Skin of body (tissue), 1 donor: ENCODE measurements at regions not wholly inside any gene's neighbourhood (a gene's known extent, or its start where the extent isn't known, plus 50 kb on each side); places are given as distances from the start of the nearest gene placed in this dataset.

Experiments
- DNase-seq: peaks from one replicate; lab custom pipeline; 2025; lab: John Stamatoyannopoulos, UW

DNA sequence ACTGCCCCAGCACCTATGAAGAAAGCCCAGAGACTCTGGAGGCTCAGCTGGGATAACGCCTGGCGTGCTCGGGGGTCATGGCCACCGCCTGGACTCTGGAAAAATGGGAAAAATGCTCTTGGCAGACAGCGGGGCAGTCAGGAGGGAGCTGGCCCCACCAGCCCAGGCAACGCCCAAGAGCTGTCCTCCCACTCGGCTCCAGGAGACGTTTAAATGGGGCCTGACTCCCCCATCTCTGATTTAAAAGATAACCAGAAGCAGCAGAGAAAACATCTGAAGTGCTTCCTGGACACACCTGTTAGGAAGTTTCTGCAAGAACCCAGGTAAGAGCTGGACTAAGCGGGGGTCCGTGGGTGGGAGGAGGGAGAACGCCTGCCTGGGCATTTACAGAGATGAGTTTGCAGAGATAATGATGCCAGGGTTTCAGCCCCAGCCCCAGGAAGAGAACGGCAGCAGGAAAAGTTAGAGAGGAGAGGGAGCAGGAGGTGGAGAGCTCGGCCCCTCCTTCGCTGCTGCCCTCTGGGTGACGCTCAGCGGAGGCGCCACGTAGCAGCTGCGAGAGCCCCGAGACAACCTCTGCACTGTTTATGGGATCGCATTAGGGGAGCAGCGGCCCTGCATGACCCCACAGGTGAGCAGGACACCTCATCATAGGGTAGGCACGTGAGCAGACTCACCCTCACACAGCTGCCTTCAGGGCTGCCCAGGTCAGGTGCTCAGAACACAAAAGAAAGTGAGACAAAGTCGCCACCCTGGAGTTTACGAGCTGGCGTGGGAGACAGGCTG is 83.5 kb upstream of the INSIG1 start:
- no peak for DNase-seq

GRCh38 chr7:155215576-155216325 is 81.9 kb upstream of the INSIG1 start:
- DNase-seq, result no peak

DNA sequence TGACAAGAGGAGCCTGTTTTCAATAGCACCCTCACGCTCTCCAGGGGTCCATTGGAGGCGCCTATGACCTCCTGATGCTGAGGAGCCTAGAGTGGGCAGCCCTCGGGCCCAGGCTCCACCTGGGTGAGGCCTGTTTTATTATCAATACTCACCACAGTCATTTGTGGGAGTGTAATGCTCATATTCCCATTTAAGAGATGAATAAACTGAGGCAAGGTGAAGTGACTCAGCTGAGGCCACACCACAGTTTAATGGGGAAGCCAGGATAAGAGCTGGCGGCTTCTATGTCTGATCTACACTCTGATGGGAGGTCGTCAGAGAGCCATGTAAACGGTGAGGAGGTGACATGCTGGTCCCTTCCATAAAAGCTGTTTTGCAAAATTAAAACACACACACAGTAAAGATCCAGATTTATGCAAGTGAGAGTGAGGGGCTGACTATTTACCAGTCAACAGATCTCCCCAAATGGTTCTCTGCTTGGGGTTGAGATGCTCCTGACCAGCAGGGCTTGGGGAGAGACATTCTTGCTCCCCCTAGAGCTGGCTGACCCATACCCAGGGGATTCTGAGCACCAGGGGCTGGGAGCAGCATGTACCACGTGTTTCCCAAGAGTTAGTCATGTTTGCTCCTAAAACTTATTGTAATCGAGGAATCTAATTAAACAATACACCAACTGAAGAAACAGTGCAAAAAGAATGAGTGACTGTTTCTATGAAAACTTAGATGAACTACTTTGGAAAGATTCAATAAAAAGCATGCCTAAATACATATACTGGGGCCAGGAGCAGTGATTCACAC is 81.0 kb upstream of the INSIG1 start:
- DNase-seq, result no peak

- DNase-seq, result no peak
These were observed 80.0 kb upstream of the INSIG1 start for GRCh38 chr7:155217634-155218033.

DNA sequence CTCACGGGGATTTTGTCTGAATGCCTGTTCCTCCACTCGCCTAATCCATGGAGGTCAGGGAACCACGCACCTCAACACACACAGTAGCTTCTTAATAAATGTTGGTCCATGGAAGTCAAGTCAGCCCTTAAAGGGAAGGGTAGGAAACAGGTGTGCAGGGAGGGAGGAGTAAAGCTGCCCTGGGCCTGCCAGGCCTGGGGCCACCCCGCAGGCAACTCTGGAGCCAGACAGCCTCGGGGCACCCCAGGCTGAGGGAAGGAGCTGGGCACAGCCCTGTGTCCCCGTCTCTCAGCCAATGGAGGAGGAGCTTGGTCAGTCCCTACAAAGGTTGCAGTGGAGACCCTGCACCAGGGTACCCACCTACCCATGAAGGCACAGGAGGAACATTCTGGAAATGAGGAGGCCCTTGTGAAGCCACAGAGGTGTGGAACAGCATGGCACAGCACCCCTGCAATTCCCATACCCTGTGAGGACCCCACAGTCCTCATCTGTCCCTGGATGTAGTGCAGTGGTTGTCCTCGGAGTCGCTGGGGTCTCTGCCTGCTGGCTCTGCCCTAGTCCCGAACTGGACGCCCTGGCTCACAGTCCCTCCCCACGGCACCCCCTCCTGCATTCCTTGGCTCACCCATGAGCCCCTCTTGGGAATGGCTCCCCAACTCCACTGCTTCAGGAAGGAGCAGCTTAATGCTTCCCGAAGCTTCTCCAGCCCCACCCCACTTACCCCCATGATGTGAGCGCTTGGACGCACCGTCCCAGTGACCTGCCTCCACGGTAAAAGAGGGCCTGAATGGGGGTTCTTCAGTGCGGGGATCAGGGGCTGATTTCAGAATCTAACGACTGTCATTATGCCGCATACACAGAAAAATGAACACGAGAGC is 79.2 kb upstream of the INSIG1 start:
- DNase-seq, result no peak

GRCh38 chr7:155219154-155219531 is 78.5 kb upstream of the INSIG1 start:
- no peak for DNase-seq

DNA sequence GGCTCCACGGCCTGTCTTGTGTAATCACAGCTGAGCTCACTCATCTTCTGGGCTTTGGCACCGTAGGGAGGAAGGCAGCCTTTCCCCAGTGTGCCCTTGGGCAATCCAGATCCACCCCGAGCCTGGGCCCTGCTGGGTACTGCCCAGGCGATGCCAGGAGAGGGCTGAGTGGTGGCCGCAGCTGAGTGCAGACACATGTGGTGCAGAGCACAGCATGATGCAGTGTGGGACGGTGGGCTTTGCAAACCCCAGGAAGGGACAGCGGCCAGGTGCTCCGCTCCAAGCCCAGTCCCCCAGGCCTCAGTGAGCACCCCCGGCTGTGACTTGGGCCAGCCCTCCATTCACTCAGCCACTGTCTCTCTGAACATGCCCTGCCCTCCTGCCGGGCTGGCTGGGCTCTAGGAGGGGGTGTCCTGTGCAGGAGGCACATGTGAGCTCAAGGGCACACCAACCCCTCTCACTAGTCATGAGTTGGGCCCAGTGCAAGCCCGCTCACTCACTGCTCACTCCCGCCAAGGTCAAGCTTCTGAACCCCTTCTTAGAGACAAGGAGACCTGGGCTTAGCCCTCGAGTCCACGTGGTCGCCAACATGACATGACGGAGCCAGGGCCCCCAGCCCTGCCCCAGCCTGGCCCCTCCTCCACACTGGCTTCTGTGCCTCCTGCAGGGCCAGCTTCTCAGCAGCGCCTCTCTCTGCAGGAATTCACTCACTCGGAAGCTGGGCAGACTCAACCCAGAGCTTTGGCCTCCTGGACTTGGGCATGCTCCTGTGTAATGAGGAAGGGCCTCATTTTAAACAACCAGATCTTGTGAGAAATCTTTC is 77.5 kb upstream of the INSIG1 start:
- DNase-seq, result no peak

DNA sequence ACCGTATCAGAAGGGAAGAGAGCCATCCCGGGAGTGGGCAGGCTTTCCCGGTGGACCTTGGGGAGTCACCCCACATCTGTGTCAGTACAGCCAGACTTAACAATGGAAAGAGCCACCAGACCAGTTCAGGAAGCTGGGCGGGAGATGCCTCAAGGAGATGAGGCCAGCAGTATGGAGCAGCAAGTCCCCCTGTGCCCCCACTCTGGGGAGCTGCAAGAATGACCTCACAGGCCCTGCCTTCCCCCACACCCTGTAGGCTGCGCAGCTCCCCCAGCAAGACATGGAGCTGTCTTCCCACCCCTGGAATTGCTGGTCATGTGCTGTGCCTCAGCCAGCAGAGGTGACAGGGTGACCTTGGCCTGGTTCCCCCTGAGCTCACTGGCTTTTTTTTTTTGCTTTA is 76.8 kb upstream of the INSIG1 start:
- no peak for DNase-seq

- no peak for DNase-seq
These were observed 76.1 kb upstream of the INSIG1 start for GRCh38 chr7:155221547-155221946.

DNA sequence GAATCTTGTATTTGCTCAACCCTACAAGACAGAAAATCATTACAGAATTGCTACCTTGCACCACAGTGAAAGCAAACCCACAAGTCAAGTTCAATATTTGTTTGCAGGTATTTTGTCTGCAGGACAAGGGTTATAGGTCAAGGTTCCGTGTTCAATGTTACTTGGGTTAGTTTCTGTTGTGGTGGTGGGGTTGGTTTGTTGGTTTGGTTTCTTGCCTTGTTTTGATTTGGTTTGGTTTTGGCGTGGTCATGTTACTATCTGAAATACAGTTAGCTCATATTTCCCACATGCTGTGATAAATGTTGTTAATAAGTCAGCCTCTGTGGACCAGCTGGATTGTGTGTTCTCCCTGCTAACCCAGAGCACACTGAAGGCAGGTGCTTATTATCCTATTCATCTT is 75.6 kb upstream of the INSIG1 start:
- DNase-seq, result no peak

DNA sequence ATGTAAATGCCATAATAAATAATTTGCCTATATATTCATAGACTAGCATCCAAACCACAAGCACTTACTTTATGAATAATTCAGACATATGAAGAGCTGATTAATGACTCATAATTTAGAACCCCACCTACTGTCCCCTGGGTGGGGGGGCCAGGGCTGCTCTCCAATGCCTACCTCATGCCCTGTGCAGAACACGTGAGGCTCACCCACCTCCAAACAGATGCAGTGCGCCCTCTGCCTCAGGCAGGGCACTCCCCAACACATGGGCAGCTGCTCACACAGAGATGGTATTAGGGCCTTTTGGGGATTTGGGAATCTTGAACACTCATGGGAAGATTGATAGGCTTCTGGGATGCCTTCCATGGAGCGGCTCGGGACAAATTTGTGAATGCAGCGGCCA is 75.1 kb upstream of the INSIG1 start:
- no peak for DNase-seq

- DNase-seq, result no peak
These were observed 74.7 kb upstream of the INSIG1 start for GRCh38 chr7:155223021-155223420.

GRCh38 chr7:155223503-155223902 is 74.2 kb upstream of the INSIG1 start:
- no peak for DNase-seq

GRCh38 chr7:155224116-155224811 is 73.4 kb upstream of the INSIG1 start:
- no peak for DNase-seq

GRCh38 chr7:155225095-155225494 is 72.6 kb upstream of the INSIG1 start:
- no peak for DNase-seq

- no peak for DNase-seq
These were observed 72.2 kb upstream of the INSIG1 start for GRCh38 chr7:155225516-155225915.

- no peak for DNase-seq
These were observed 71.2 kb upstream of the INSIG1 start for GRCh38 chr7:155226261-155227003.

DNA sequence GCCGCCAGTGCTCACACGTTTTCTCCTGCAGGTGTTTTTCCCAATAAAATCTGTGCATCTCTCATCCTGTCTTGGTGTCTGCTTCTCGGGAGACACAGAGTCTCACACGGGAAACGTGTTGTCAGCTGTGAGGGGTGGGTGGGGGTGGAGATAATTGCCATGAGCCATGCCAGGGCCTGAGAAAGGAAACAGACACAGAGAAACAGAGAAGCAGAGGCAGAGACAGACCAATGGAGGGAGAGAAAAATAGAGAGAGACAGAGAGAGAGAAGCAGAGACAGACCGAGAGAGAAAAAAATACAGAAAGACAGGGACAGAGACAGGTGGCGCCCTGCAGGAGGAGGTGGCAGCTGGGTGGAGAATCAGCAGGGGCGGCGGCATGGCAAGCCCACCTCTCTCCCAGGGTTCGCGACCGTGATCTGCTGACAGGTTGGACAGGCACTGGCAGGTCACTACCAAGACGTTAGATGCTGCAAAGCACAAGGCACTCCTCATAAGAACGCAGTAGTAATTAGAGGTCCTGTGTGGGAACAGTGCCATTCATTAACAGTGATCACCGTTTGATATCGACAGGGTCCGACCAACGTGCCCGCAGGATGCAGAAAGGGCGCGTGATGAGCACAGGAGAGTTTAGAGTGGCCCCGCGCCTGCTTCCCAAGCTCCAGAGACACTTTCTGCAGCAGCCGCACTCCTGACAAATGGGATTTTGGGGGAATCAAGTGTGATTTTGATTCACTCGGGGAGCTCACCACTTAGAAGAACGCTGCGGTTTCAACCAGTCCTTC is 70.5 kb upstream of the INSIG1 start:
- no peak for DNase-seq
